ENCODE measurements at regions not wholly inside any gene's neighbourhood (a gene's known extent, or its start where the extent isn't known, plus 50 kb on each side); places are given as distances from the start of the nearest gene placed in this dataset.

DNA sequence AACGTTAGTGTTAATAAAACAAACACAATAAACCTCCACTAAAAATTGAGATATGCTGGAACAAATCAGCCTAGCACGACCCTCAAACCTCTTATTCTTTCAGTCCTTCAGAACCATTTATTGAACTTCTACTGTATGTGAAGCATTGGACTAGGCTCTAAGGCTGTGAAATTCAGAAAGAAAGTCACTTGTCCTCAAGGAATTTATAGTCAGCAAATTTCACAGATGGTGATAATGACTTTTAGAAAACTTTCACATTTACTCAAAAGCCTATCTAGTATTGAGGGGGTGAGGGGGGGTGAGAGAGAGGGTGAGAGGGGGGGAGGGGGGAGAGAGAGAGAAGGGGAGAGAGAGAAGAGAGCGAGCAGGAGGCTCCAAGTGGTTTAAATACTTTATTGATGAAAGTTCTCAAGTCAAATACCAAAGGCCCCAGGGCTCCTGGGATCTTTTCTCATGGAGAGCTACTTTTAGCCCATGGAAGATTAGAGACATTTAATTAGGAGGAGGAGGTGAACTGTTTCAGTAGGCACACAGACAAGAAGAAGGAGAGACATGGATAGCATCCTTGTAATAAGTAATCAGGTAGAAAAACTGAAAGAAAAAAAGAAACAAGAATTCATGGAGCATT is 66.3 kb upstream of the SSX2IP start:
- Histone ChIP-seq H3K36me3 (no peaks in the 10 kb centered on the region), H3K4me3 (no peak overlapping the region), H3K4me1 (peaks cover 0 to 10% (median 2%) of the 10 kb centered on the region in 6 donors), H3K27me3 (replicated peaks in 1 of 7) (peaks cover 0 to 23% (median 0%) of the 10 kb centered on the region in 7 donors), H3K9me3 (no peaks in the 10 kb centered on the region), H3K27ac (no peak overlapping the region)
- no peak for DNase-seq
- WGBS, 5 donors, result 66 to 83% (median 79%) methylated on average over 3 of the region's 3 CpGs
- intact Hi-C loops (cut with DNase I; ENCODE audit: low total_unique reads), result loop anchor here (10.0 kb wide), 1 partner anchor 322 kb away; no protein-coding TSS in a partner anchor
- TF ChIP-seq, protein P1, sequence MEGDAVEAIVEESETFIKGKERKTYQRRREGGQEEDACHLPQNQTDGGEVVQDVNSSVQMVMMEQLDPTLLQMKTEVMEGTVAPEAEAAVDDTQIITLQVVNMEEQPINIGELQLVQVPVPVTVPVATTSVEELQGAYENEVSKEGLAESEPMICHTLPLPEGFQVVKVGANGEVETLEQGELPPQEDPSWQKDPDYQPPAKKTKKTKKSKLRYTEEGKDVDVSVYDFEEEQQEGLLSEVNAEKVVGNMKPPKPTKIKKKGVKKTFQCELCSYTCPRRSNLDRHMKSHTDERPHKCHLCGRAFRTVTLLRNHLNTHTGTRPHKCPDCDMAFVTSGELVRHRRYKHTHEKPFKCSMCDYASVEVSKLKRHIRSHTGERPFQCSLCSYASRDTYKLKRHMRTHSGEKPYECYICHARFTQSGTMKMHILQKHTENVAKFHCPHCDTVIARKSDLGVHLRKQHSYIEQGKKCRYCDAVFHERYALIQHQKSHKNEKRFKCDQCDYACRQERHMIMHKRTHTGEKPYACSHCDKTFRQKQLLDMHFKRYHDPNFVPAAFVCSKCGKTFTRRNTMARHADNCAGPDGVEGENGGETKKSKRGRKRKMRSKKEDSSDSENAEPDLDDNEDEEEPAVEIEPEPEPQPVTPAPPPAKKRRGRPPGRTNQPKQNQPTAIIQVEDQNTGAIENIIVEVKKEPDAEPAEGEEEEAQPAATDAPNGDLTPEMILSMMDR (IDR thresholded peaks at IDR 0.05 in 8 of 11, conservative IDR thresholded peaks at IDR 0.05 in 3 of 11), result no peak
- TF ChIP-seq POLR2AphosphoS5 (IDR thresholded peaks at IDR 0.05), result no peak

DNA sequence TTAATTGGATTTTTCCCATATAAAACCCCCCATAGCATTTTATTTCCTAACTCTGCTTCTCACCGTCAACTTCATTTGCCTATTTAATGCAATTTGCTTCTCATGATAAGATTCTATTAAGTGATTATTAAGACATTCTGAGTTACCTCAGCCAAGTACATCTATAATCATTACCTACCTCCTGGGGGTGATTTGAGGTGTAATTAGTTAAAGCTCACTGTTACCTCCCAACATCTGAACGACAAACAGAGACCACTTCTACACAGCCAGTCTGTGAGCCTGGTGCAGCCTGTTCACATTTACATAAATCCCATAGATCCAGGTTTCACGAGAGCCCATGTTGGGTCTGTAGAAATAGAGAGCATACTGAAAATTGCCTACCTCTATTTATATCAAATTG is 65.7 kb upstream of the SSX2IP start:
- 82 to 97% (median 85%) methylated on average over 3 of the region's 3 CpGs for WGBS, 5 donors
- Histone ChIP-seq H3K27me3 (replicated peaks in 1 of 7) (peaks cover 0 to 23% (median 0%) of the 10 kb centered on the region in 7 donors), H3K9me3 (no peaks in the 10 kb centered on the region), H3K4me1 (peaks cover 0 to 10% (median 2%) of the 10 kb centered on the region in 6 donors), H3K36me3 (no peaks in the 10 kb centered on the region), H3K4me3 (no peak overlapping the region), H3K27ac (no peak overlapping the region)
- intact Hi-C loops (cut with DNase I; ENCODE audit: low total_unique reads), result loop anchor here (10.0 kb wide), 1 partner anchor 321 kb away; no protein-coding TSS in a partner anchor
- no peak for DNase-seq
- TF ChIP-seq POLR2A (IDR thresholded peaks at IDR 0.05) (no peak), POLR2AphosphoS5 (IDR thresholded peaks at IDR 0.05) (no peak)
- TF ChIP-seq, protein P1 (IDR thresholded peaks at IDR 0.05 in 8 of 11, conservative IDR thresholded peaks at IDR 0.05 in 3 of 11), result no peak

DNA sequence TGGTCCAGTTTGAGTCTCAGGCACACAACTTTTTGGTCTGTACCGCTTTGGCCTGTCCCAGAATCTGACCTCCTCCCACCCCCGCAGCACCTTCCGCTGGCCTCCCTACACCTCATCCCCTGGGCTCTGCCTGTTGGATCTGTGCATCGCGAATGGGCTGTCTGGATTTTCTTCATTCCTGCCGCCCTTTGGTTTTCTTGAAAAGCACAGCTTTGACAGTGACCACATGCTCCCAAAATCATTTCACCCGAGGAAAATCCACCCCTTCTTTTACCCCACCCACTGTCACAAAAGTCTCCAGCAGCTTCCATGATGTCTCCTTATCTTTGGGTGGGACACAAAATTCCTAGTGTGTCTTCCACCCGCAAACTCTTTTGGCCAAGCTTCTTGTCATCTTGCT is 65.0 kb upstream of the SSX2IP start:
- no peak overlapping the region for H3K4me3 ChIP-seq
- peaks cover 0 to 23% (median 0%) of the 10 kb centered on the region in 7 donors for H3K27me3 ChIP-seq (replicated peaks in 1 of 7)
- no peak for DNase-seq
- peaks cover 0 to 10% (median 2%) of the 10 kb centered on the region in 6 donors for H3K4me1 ChIP-seq
- H3K9me3 ChIP-seq, result no peaks in the 10 kb centered on the region
- TF ChIP-seq, protein P1 (IDR thresholded peaks at IDR 0.05 in 8 of 11, conservative IDR thresholded peaks at IDR 0.05 in 3 of 11), result no peak
- TF ChIP-seq POLR2A (IDR thresholded peaks at IDR 0.05) (no peak), POLR2AphosphoS5 (IDR thresholded peaks at IDR 0.05) (no peak)
- H3K36me3 ChIP-seq, result no peaks in the 10 kb centered on the region
- intact Hi-C loops (cut with DNase I; ENCODE audit: low total_unique reads), result loop anchor here (10.0 kb wide), 1 partner anchor 320 kb away; no protein-coding TSS in a partner anchor
- WGBS, 5 donors, result 87 to 95% (median 92%) methylated on average over 8 of the region's 8 CpGs
- no peak overlapping the region for H3K27ac ChIP-seq

DNA sequence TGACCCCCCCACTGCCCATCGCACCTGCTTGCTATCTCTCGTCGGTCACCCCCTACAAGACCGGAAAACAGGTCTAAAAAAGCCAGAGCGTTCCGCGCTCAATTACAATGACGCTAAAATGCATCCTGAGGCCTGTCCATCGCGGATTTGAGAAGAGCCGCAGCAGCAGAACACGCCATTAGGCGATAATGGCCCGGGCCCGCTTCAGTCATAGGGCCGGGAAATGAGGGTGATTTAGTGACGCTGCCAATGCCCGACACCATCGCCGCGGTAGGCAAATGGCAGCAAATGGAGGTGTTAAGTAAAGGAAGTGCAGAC is 64.1 kb upstream of the SSX2IP start:
- DNase-seq, result no peak
- 73 to 81% (median 77%) methylated on average over 21 of the region's 21 CpGs for WGBS, 5 donors

More for the DNA sequence above, 64.1 kb upstream of the SSX2IP start:
- H3K4me1 ChIP-seq, result peaks cover 0 to 8% (median 2%) of the 10 kb centered on the region in 6 donors
- H3K27me3 ChIP-seq (replicated peaks in 1 of 7), result peaks cover 0 to 16% (median 0%) of the 10 kb centered on the region in 7 donors
- H3K27ac ChIP-seq, result no peak overlapping the region
- H3K9me3 ChIP-seq, result no peaks in the 10 kb centered on the region
- no peak overlapping the region for H3K4me3 ChIP-seq
- TF ChIP-seq, protein P1 (IDR thresholded peaks at IDR 0.05 in 8 of 11, conservative IDR thresholded peaks at IDR 0.05 in 3 of 11), result no peak
- no peak for TF ChIP-seq POLR2AphosphoS5 (IDR thresholded peaks at IDR 0.05)
- no peak for TF ChIP-seq POLR2A (IDR thresholded peaks at IDR 0.05)
- no peaks in the 10 kb centered on the region for H3K36me3 ChIP-seq
- intact Hi-C loops (cut with DNase I; ENCODE audit: low total_unique reads), result loop anchor here (5.0 to 10.0 kb wide), 2 partner anchors 320 to 822 kb away; no protein-coding TSS in a partner anchor
